ENCODE measurements at regions not wholly inside any gene's neighbourhood (a gene's known extent, or its start where the extent isn't known, plus 50 kb on each side); places are given as distances from the start of the nearest gene placed in this dataset.

DNA sequence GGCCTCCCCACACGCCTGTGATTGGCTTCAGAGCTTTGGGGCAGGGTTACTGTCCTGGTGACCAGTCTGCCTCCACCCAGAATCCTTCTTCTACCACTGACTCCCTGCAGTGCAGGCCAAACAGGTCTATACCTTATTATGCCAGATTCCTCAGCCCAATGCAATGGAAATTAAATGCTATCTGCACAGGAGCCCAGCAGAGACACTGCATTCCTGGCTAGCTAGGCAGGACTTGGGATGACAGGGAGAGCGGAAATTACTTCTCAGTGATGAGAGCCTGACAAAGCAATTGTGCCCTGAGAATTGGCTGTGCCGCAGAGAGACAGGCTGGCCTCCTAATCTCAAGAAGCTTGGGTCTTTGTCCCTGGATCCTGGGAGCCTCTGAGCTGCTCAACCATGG lies 143.8 kb upstream of the NCAM1 start:
- TF ChIP-seq CTCF (IDR thresholded peaks at IDR 0.05; ENCODE audit: low read depth, low read length, poor library complexity, severe bottlenecking) = no peak
- TF ChIP-seq EZH2phosphoT487 (IDR thresholded peaks at IDR 0.05; ENCODE audit: borderline replicate concordance, low read length) = no peak

Data from DOHH2 (cell line).